Neural progenitor cell (in vitro differentiated cells): ENCODE measurements at regions not wholly inside any gene's neighbourhood (a gene's known extent, or its start where the extent isn't known, plus 50 kb on each side); places are given as distances from the start of the nearest gene placed in this dataset.
A peak's percentile ranks its signal among the peaks of the same experiment; 100 is the strongest.

Experiments
- DNase-seq: peaks from one replicate; pipeline ENCODE4 v3.0.0-alpha.2; 2016; ENCODE audit warnings: low spot score
- H2AFZ ChIP-seq: fragments of 200-600 bp; sonication (generic); replicated peaks from 2 replicates; pipeline ENCODE4 v1.6.1; 2016; ENCODE audit warnings: antibody characterized with exemption
- H3F3A ChIP-seq: fragments of 200-600 bp; sonication (generic); 2 replicates; pipeline ENCODE4 v1.6.1; 2016; ENCODE audit warnings: antibody characterized with exemption, low read depth
- H3K27ac ChIP-seq: fragments of 200-600 bp; sonication (generic); 2 replicates; pipeline ENCODE4 v1.5.1; 2016; ENCODE audit warnings: mild to moderate bottlenecking
- H3K27me3 ChIP-seq: fragments of 200-600 bp; sonication (generic); 2 replicates; pipeline ENCODE4 v1.6.1; 2016; ENCODE audit warnings: mild to moderate bottlenecking, moderate library complexity
- H3K36me3 ChIP-seq: fragments of 200-600 bp; sonication (generic); 2 replicates; pipeline ENCODE4 v1.5.1; 2016
- H3K4me1 ChIP-seq: fragments of 200-600 bp; sonication (generic); 2 replicates; pipeline ENCODE4 v1.6.1; 2016; ENCODE audit warnings: mixed run types
- H3K4me2 ChIP-seq: fragments of 200-600 bp; sonication (generic); 2 replicates; pipeline ENCODE4 v1.6.1; 2016
- H3K4me3 ChIP-seq: fragments of 200-600 bp; sonication (generic); 2 replicates; pipeline ENCODE4 v1.5.1; 2016
- H3K79me2 ChIP-seq: fragments of 200-600 bp; sonication (generic); 2 replicates; pipeline ENCODE4 v1.6.1; 2016; ENCODE audit warnings: low read depth
- H3K9ac ChIP-seq: fragments of 200-600 bp; sonication (generic); 2 replicates; pipeline ENCODE4 v1.6.1; 2016
- H3K9me3 ChIP-seq: fragments of 200-600 bp; sonication (generic); 2 replicates; pipeline ENCODE4 v1.5.1; 2016; ENCODE audit warnings: low read depth
- H4K20me1 ChIP-seq: fragments of 200-600 bp; sonication (generic); 2 replicates; pipeline ENCODE4 v1.6.1; 2016; ENCODE audit warnings: low read depth
- H3K27ac Mint-ChIP-seq: 3 replicates; pipeline ENCODE4 v1.8.0; 2021; ENCODE audit warnings: mixed read lengths
- H3K27me3 Mint-ChIP-seq: 2 replicates; pipeline ENCODE4 v1.8.0; 2022; ENCODE audit warnings: low read depth, mild to moderate bottlenecking, inconsistent platforms, moderate library complexity, mixed read lengths; ENCODE audit not compliant: insufficient read depth
- H3K36me3 Mint-ChIP-seq: 3 replicates; pipeline ENCODE4 v1.8.0; 2021; ENCODE audit warnings: mixed read lengths
- H3K4me1 Mint-ChIP-seq: 3 replicates; pipeline ENCODE4 v1.8.0; 2021; ENCODE audit warnings: mixed read lengths
- H3K4me3 Mint-ChIP-seq: 3 replicates; pipeline ENCODE4 v1.8.0; 2021; ENCODE audit warnings: mild to moderate bottlenecking, moderate library complexity, mixed read lengths
- H3K9me3 Mint-ChIP-seq: 3 replicates; pipeline ENCODE4 v1.8.0; 2020; ENCODE audit warnings: mixed read lengths
- CTCF ChIP-seq: fragments of 200-600 bp; sonication (generic); IDR thresholded peaks from 2 replicates; pipeline ENCODE4 v1.5.1; 2017; ENCODE audit warnings: antibody characterized with exemption, mild to moderate bottlenecking
- EZH2 ChIP-seq: fragments of 200-600 bp; sonication (generic); IDR thresholded peaks from 2 replicates; pipeline ENCODE4 v1.6.1; 2017; ENCODE audit warnings: antibody characterized with exemption, mild to moderate bottlenecking, moderate library complexity
- EZH2phosphoT487 ChIP-seq: fragments of 200-600 bp; sonication (generic); IDR thresholded peaks from 2 replicates; pipeline ENCODE4 v1.6.1; 2017; ENCODE audit warnings: antibody characterized with exemption

DNA sequence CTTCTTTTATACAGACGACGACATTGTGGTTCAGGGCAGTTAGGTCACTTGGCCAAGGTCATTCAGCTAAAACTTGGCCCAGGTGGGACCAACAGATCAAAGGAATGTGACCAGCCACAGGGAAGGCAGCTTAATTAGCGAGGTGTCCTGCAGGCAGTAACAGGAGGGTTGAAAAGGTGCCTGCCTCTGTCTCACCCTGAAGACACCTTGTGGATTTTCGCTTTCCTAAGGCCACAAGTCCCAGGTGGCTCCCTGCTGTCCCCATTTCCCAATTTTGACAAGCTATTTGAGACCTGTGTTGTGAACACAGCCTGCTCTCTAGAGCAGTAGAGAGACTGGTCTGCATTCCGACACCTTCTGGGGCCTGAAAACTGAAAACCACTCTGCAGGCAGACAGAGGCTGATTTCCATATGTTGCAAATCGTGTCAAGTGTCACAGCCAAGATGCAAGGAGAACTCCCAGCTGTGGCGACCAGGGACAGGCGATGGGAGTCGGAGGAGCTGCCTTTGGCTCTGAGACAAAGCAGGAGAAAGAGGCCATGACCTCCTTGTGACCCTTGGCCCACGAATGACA is 593.1 kb upstream of the CDH5 start:
- Histone ChIP-seq H3F3A (peaks cover 8% of the 10 kb centered on the region), H2AFZ (no peak overlapping the region), H3K27me3 (no peaks in the 10 kb centered on the region), H4K20me1 (no peaks in the 10 kb centered on the region), H3K4me1 (peaks cover 13% of the 10 kb centered on the region), H3K36me3 (no peaks in the 10 kb centered on the region), H3K4me3 (no peak overlapping the region), H3K9me3 (peaks cover 8% of the 10 kb centered on the region), H3K9ac (no peak overlapping the region), H3K4me2 (no peak overlapping the region), H3K27ac (no peak overlapping the region), H3K79me2 (no peaks in the 10 kb centered on the region)
- H3K27ac Mint-ChIP-seq, result peak overlapping the region; percentile 44
- H3K27me3 Mint-ChIP-seq, result peaks cover 19% of the 10 kb centered on the region
- DNase-seq, result no peak
- H3K9me3 Mint-ChIP-seq, result peaks cover 28% of the 10 kb centered on the region
- H3K36me3 Mint-ChIP-seq, result no peaks in the 10 kb centered on the region
- H3K4me3 Mint-ChIP-seq, result peak overlapping the region; percentile 61
- H3K4me1 Mint-ChIP-seq, result peaks cover 28% of the 10 kb centered on the region
- TF ChIP-seq EZH2phosphoT487, result no peak
- TF ChIP-seq CTCF, result no peak
- no peak for TF ChIP-seq EZH2

GRCh38 chr16:65772134-65772732 is 594.3 kb upstream of the CDH5 start:
- peaks cover 24% of the 10 kb centered on the region for H3K9me3 Mint-ChIP-seq
- no peak overlapping the region for H3K27ac Mint-ChIP-seq
- Histone ChIP-seq H3K9me3 (peaks cover 8% of the 10 kb centered on the region), H3K4me1 (peaks cover 23% of the 10 kb centered on the region), H3K9ac (no peak overlapping the region), H4K20me1 (no peaks in the 10 kb centered on the region), H3K36me3 (no peaks in the 10 kb centered on the region), H3K4me3 (no peak overlapping the region), H3K27ac (no peak overlapping the region), H3F3A (peaks cover 15% of the 10 kb centered on the region), H2AFZ (no peak overlapping the region), H3K4me2 (no peak overlapping the region), H3K79me2 (no peaks in the 10 kb centered on the region), H3K27me3 (no peaks in the 10 kb centered on the region)
- no peak overlapping the region for H3K4me3 Mint-ChIP-seq
- H3K27me3 Mint-ChIP-seq, result peaks cover 19% of the 10 kb centered on the region
- no peaks in the 10 kb centered on the region for H3K36me3 Mint-ChIP-seq
- no peak for DNase-seq
- TF ChIP-seq EZH2phosphoT487, result no peak
- no peak for TF ChIP-seq EZH2
- TF ChIP-seq CTCF, result no peak
- H3K4me1 Mint-ChIP-seq, result peaks cover 38% of the 10 kb centered on the region

- peaks cover 28% of the 10 kb centered on the region for H3K4me1 ChIP-seq
- no peak overlapping the region for H3K4me3 Mint-ChIP-seq
- no peak overlapping the region for H2AFZ ChIP-seq
- H3K9ac ChIP-seq, result no peak overlapping the region
- H3K27ac ChIP-seq, result no peak overlapping the region
- H3K4me1 Mint-ChIP-seq, result peaks cover 42% of the 10 kb centered on the region
- peaks cover 8% of the 10 kb centered on the region for H3K9me3 ChIP-seq
- no peak for TF ChIP-seq CTCF
- TF ChIP-seq EZH2, result no peak
- TF ChIP-seq EZH2phosphoT487, result no peak
- no peaks in the 10 kb centered on the region for H3K36me3 ChIP-seq
- peaks cover 21% of the 10 kb centered on the region for H3F3A ChIP-seq
- H3K4me2 ChIP-seq, result no peak overlapping the region
- DNase-seq, result no peak
- H3K27me3 Mint-ChIP-seq, result peaks cover 16% of the 10 kb centered on the region
- H3K4me3 ChIP-seq, result no peak overlapping the region
- H3K36me3 Mint-ChIP-seq, result no peaks in the 10 kb centered on the region
- no peaks in the 10 kb centered on the region for H4K20me1 ChIP-seq
- H3K27me3 ChIP-seq, result no peaks in the 10 kb centered on the region
- no peaks in the 10 kb centered on the region for H3K79me2 ChIP-seq
- peaks cover 21% of the 10 kb centered on the region for H3K9me3 Mint-ChIP-seq
- no peak overlapping the region for H3K27ac Mint-ChIP-seq
Observed at GRCh38 chr16:65771707-65772106, 594.8 kb upstream of the CDH5 start.
